OCI-LY7 (cell line): ENCODE measurements at regions not wholly inside any gene's neighbourhood (a gene's known extent, or its start where the extent isn't known, plus 50 kb on each side); places are given as distances from the start of the nearest gene placed in this dataset.

Source experiments
- CTCF ChIP-seq: fragments of 200-600 bp; sonication (generic); conservative IDR thresholded peaks from 2 replicates; pipeline ENCODE4 v1.5.1; 2014; ENCODE audit warnings: mild to moderate bottlenecking, antibody characterized with exemption, low read length, moderate library complexity, mixed read lengths
- EZH2phosphoT487 ChIP-seq: fragments of 200-600 bp; sonication (generic); IDR thresholded peaks from 2 replicates; pipeline ENCODE4 v1.6.1; 2018; ENCODE audit warnings: low read depth, borderline replicate concordance, mild to moderate bottlenecking, mixed run types, antibody characterized with exemption, low read length, moderate library complexity, mixed read lengths

- TF ChIP-seq CTCF (no peak), EZH2phosphoT487 (no peak)
Observed at GRCh38 chr13:74325106-74325505, 190.9 kb upstream of the KLF12 start.
